K562 (cell line): ENCODE measurements at regions not wholly inside any gene's neighbourhood (a gene's known extent, or its start where the extent isn't known, plus 50 kb on each side); places are given as distances from the start of the nearest gene placed in this dataset.

ENCODE experiments used
- ATAC-seq: fragments of 200-7000 bp; cut with Tn5 transposase; 3 replicates; pipeline ENCODE4 v1.9.1; 2020; ENCODE audit warnings: moderate library complexity
- BruUV-seq: library from RNA; stranded (reverse); fragments of 400-500 nt; replicated peaks from 2 replicates; lab custom pipeline; 2021; lab: Mats Ljungman, UMichigan
- CTCF ChIA-PET: fragments of 300-600 bp; formaldehyde crosslinking; extraction: SDS; loops from one replicate; lab custom pipeline; 2021; ENCODE audit warnings: low intra/inter-chr PET ratio; lab: Yijun Ruan, JAX
- POLR2A ChIA-PET: fragments of 300-600, 350-650 bp; sonication (Branson Sonifier 250); formaldehyde crosslinking; extraction: SDS; loops from one replicate; lab custom pipeline; 2021; ENCODE audit warnings: antibody characterized with exemption, inconsistent platforms; lab: Yijun Ruan, JAX
- DNase-seq, 4 experiments: peaks; one replicate each; pipeline versions ENCODE4 v3.0.0 to v3.0.0-alpha.2; 2011 to 2018; ENCODE audit warnings: low spot score in 3 of 4, mixed read lengths in 3 of 4; ENCODE audit errors: extremely low read depth in 1 of 4
- FAIRE-seq: peaks from 2 replicates; lab custom pipeline; 2011; peaks lifted over from hg19 to GRCh38; lab: Jason Lieb, UNC
- H2AFZ ChIP-seq: 2 replicates; pipeline ENCODE4 v1.6.0; 2011; ENCODE audit warnings: low read depth, low read length, control low read depth, inconsistent platforms
- H3K27ac ChIP-seq: fragments of 200-600 bp; 3 replicates; pipeline ENCODE4 v1.8.0; 2011; ENCODE audit warnings: low read depth, mild to moderate bottlenecking, control low read depth, inconsistent platforms, low read length, moderate library complexity, mixed read lengths; ENCODE audit errors: extremely low read depth
- H3K27me3 ChIP-seq, 2 experiments: fragments of 300-600 bp in 1 of 2; 2 replicates in 1 of 2; 3 replicates in 1 of 2; pipeline versions ENCODE4 v1.6.0 to v1.8.0; 2011; ENCODE audit warnings: inconsistent platforms in 2 of 2, low read length in 2 of 2, mild to moderate bottlenecking in 1 of 2, mixed read lengths in 1 of 2, moderate library complexity in 1 of 2; ENCODE audit not compliant: control insufficient read depth in 2 of 2, insufficient read depth in 2 of 2
- H3K36me3 ChIP-seq: fragments of 300-600 bp; 3 replicates; pipeline ENCODE4 v1.8.0; 2011; ENCODE audit warnings: mild to moderate bottlenecking, low read length, inconsistent platforms; ENCODE audit not compliant: control insufficient read depth, insufficient read depth
- H3K4me1 ChIP-seq, 2 experiments: fragments of 200-600 bp in 1 of 2; replicated peaks in 1 of 2; 2 replicates in 1 of 2; 3 replicates in 1 of 2; pipeline versions ENCODE4 v1.5.1 to v1.8.0; 2011; ENCODE audit warnings: inconsistent platforms in 2 of 2, low read length in 2 of 2, mild to moderate bottlenecking in 1 of 2, mixed read lengths in 1 of 2, moderate library complexity in 1 of 2; ENCODE audit not compliant: control insufficient read depth in 2 of 2, insufficient read depth in 2 of 2
- H3K4me2 ChIP-seq: 2 replicates; pipeline ENCODE4 v1.6.1; 2011; ENCODE audit warnings: low read length, control low read depth, inconsistent platforms, mixed read lengths; ENCODE audit not compliant: insufficient read depth
- H3K4me3 ChIP-seq: fragments of 200-600 bp; sonication (generic), shearing (Covaris generic); 2 replicates; pipeline ENCODE4 v1.5.1; 2016; ENCODE audit warnings: control low read depth, inconsistent platforms
- H3K79me2 ChIP-seq: fragments of 200-600 bp; 3 replicates; pipeline ENCODE4 v1.8.0; 2011; ENCODE audit warnings: low read length, inconsistent platforms; ENCODE audit not compliant: control insufficient read depth, insufficient read depth
- H3K9ac ChIP-seq, 2 experiments: 2 replicates each; pipeline versions ENCODE4 v1.6.0 to v1.6.1; 2011; ENCODE audit warnings: low read depth in 2 of 2, low read length in 2 of 2, control low read depth in 1 of 2, inconsistent platforms in 1 of 2, mild to moderate bottlenecking in 1 of 2, mixed read lengths in 1 of 2; ENCODE audit not compliant: insufficient read depth in 1 of 2
- H3K9me1 ChIP-seq: one replicate; pipeline ENCODE4 v1.6.0; 2011; ENCODE audit warnings: inconsistent platforms, mild to moderate bottlenecking, low read length, moderate library complexity; ENCODE audit not compliant: control insufficient read depth, insufficient read depth
- H3K9me3 ChIP-seq: replicated peaks from 2 replicates; pipeline ENCODE4 v1.5.1; 2011; ENCODE audit warnings: low read depth, low read length, inconsistent platforms; ENCODE audit not compliant: control insufficient read depth, insufficient read depth
- H4K20me1 ChIP-seq: replicated peaks from 2 replicates; pipeline ENCODE4 v1.6.1; 2011; ENCODE audit warnings: low read length, inconsistent platforms, mixed read lengths; ENCODE audit not compliant: control insufficient read depth, insufficient read depth
- DNMT1 ChIP-seq: fragments of 450-650 bp; IDR thresholded peaks from 2 replicates; pipeline ENCODE4 v1.6.1; 2016; ENCODE audit warnings: antibody characterized with exemption, mild to moderate bottlenecking
- FOXK1 ChIP-seq: sonication (generic); formaldehyde crosslinking; IDR thresholded peaks from 2 replicates; pipeline ENCODE4 v1.8.0; 2022; ENCODE audit warnings: missing genetic modification reagents, mild to moderate bottlenecking, borderline replicate concordance
- ILK ChIP-seq: fragments of 450-650 bp; IDR thresholded peaks from 2 replicates; pipeline ENCODE4 v1.6.1; 2016; ENCODE audit warnings: missing genetic modification characterization, low read depth, mild to moderate bottlenecking, missing compliant biosample characterization, moderate library complexity, borderline replicate concordance
- NONO ChIP-seq, 2 experiments: fragments of 200-400 bp in 1 of 2; fragments of 450-650 bp in 1 of 2; formaldehyde crosslinking in 1 of 2; IDR thresholded peaks; 2 replicates each; pipeline ENCODE4 v1.6.1; 2017; ENCODE audit warnings: low read depth in 2 of 2, mild to moderate bottlenecking in 2 of 2, moderate library complexity in 2 of 2, low read length in 1 of 2
- NR4A1 ChIP-seq, 2 experiments: fragments of 250-450 bp in 1 of 2; fragments of 450-650 bp in 1 of 2; sonication (Bioruptor Pico) in 1 of 2; IDR thresholded peaks; 2 replicates each; pipeline versions ENCODE4 v1.4.0 to v1.6.1; 2016 to 2020; ENCODE audit warnings: mild to moderate bottlenecking in 2 of 2, missing compliant biosample characterization in 1 of 2, missing genetic modification characterization in 1 of 2, moderate library complexity in 1 of 2
- RBM22 ChIP-seq: fragments of 200-400 bp; formaldehyde crosslinking; IDR thresholded peaks from 2 replicates; pipeline ENCODE4 v1.6.1; 2018; ENCODE audit warnings: low read length, low read depth; ENCODE audit not compliant: poor library complexity, severe bottlenecking
- SLC30A9 ChIP-seq: fragments of 250-450 bp; sonication (Bioruptor Pico); IDR thresholded peaks from 2 replicates; pipeline ENCODE4 v1.8.0; 2022; ENCODE audit warnings: mild to moderate bottlenecking, moderate library complexity
- XRCC4 ChIP-seq: IDR thresholded peaks from one replicate; pipeline ENCODE4 v1.6.1; 2011; ENCODE audit not compliant: insufficient read depth, insufficient read length; ENCODE audit errors: extremely low read depth
- ZBTB8A ChIP-seq: fragments of 450-650 bp; IDR thresholded peaks from 2 replicates; pipeline ENCODE4 v1.6.1; 2018; ENCODE audit warnings: mild to moderate bottlenecking, moderate library complexity; ENCODE audit not compliant: partially characterized antibody
- ZFPM2 ChIP-seq: fragments of 250-450 bp; sonication (Bioruptor Pico); IDR thresholded peaks from 2 replicates; pipeline ENCODE4 v1.5.1; 2022; ENCODE audit warnings: mild to moderate bottlenecking
- ZNF224 ChIP-seq: sonication (generic); formaldehyde crosslinking; IDR thresholded peaks from 2 replicates; pipeline ENCODE4 v1.8.0; 2022; ENCODE audit warnings: mild to moderate bottlenecking, missing genetic modification reagents
- WGBS: fragments of 100-300 bp; shearing (Covaris generic); methylation state at CpG from one replicate; pipeline ENCODE4 v1.1.6; 2016; ENCODE audit warnings: low coverage, mixed read lengths; ENCODE audit not compliant: insufficient coverage; ENCODE audit errors: missing lambda C conversion rate; 5-methylcytosine and 5-hydroxymethylcytosine counted together
- in situ Hi-C: fragments of 300-500 bp; cut with MboI; formaldehyde crosslinking; loops from 4 replicates; pipeline ENCODE4 v1.15.0; 2018; ENCODE audit warnings: inconsistent platforms, mixed read lengths
- intact Hi-C: fragments of 100-400 bp; cut with micrococcal nuclease; formaldehyde crosslinking; loops from 2 replicates; pipeline ENCODE4 v1.14.2; 2022
- TF ChIP-seq, protein P1 (sequence below), 3 experiments: fragments of 200-800 bp in 1 of 3; fragments of 250-450 bp in 1 of 3; fragments of 450-650 bp in 1 of 3; sonication (Bioruptor Pico) in 1 of 3; sonication (Bioruptor generic) in 1 of 3; formaldehyde crosslinking in 1 of 3; IDR thresholded peaks; 2 replicates each; pipeline versions ENCODE4 v1.6.1 to v1.8.0; 2016 to 2022; ENCODE audit warnings: mild to moderate bottlenecking in 2 of 3, missing genetic modification characterization in 2 of 3, missing compliant biosample characterization in 1 of 3, moderate library complexity in 1 of 3
- TF ChIP-seq, protein P2 (sequence below): fragments of 450-650 bp; formaldehyde crosslinking; IDR thresholded peaks from 2 replicates; pipeline ENCODE4 v1.4.0; 2022; ENCODE audit warnings: mild to moderate bottlenecking, moderate library complexity
- TF ChIP-seq, protein P3 (sequence below): fragments of 450-650 bp; IDR thresholded peaks from 2 replicates; pipeline ENCODE4 v1.6.1; 2017; ENCODE audit warnings: antibody characterized with exemption
- TF ChIP-seq, protein P4 (sequence below): sonication (generic); formaldehyde crosslinking; IDR thresholded peaks from 2 replicates; pipeline ENCODE4 v1.8.0; 2022; ENCODE audit warnings: mild to moderate bottlenecking, low read depth, missing genetic modification reagents

DNA sequence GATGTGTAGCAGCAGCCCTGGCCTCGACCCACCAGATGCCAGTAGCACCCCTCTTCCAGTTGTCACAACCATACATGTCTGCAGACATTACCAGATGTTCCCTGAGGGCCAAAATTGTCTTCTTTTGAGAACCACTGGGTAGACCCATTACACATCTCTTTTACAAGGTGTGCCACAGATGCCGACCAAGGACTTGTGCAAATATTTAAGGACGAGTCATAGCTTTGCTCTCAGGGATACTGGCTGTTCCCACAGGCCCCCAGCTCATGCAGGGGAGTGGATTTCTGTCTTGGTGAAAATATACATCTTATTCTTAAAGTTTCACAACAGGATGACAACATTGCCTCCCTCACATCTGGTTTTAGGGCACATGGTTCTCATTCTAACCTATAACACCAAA, 59.4 kb upstream of the ZBTB18 start:
- intact Hi-C loops (no loop called here), in situ Hi-C loops (no loop called here)
- ChIA-PET CTCF (no interaction called here), POLR2A (no interaction called here)
- no peaks in the 10 kb centered on the region for H3K36me3 ChIP-seq
- H3K4me3 ChIP-seq, result no peak overlapping the region
- no peak overlapping the region for H2AFZ ChIP-seq
- DNase-seq (no peak), FAIRE-seq (no peak), ATAC-seq (no peak)
- no peaks in the 10 kb centered on the region for H4K20me1 ChIP-seq
- H3K9ac ChIP-seq, result no peak overlapping the region
- no peaks in the 10 kb centered on the region for H3K9me1 ChIP-seq
- peaks cover 0 to 17% of the 10 kb centered on the region in 2 experiments; a peak in 1 of 5 replicates for H3K27me3 ChIP-seq
- no peak overlapping the region for H3K4me2 ChIP-seq
- WGBS, result 2% methylated on average over 3 of the region's 3 CpGs
- H3K9me3 ChIP-seq, result no peaks in the 10 kb centered on the region; the same call in 1 of the 2 replicates
- no peak overlapping the region for H3K27ac ChIP-seq
- no peaks in the 10 kb centered on the region for H3K79me2 ChIP-seq
- H3K4me1 ChIP-seq, result no peaks in the 10 kb centered on the region
- no TSS peak for BruUV-seq
- no peak for TF ChIP-seq NONO (IDR thresholded peaks at IDR 0.05; ENCODE audit: low read depth in 2 of 2, low read length in 1 of 2)
- TF ChIP-seq ZNF224 (CRISPR knock-in tag), result no peak
- no peak for TF ChIP-seq FOXK1 (CRISPR knock-in tag)
- TF ChIP-seq NR4A1 (CRISPR knock-in tag; IDR thresholded peaks at IDR 0.05), result no peak
- no peak for TF ChIP-seq NR4A1 (tag; IDR thresholded peaks at IDR 0.05)
- TF ChIP-seq, protein P1, sequence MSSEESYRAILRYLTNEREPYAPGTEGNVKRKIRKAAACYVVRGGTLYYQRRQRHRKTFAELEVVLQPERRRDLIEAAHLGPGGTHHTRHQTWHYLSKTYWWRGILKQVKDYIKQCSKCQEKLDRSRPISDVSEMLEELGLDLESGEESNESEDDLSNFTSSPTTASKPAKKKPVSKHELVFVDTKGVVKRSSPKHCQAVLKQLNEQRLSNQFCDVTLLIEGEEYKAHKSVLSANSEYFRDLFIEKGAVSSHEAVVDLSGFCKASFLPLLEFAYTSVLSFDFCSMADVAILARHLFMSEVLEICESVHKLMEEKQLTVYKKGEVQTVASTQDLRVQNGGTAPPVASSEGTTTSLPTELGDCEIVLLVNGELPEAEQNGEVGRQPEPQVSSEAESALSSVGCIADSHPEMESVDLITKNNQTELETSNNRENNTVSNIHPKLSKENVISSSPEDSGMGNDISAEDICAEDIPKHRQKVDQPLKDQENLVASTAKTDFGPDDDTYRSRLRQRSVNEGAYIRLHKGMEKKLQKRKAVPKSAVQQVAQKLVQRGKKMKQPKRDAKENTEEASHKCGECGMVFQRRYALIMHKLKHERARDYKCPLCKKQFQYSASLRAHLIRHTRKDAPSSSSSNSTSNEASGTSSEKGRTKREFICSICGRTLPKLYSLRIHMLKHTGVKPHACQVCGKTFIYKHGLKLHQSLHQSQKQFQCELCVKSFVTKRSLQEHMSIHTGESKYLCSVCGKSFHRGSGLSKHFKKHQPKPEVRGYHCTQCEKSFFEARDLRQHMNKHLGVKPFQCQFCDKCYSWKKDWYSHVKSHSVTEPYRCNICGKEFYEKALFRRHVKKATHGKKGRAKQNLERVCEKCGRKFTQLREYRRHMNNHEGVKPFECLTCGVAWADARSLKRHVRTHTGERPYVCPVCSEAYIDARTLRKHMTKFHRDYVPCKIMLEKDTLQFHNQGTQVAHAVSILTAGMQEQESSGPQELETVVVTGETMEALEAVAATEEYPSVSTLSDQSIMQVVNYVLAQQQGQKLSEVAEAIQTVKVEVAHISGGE (CRISPR knock-in tag; IDR thresholded peaks at IDR 0.05), result no peak
- no peak for TF ChIP-seq SLC30A9 (CRISPR knock-in tag)
- no peak for TF ChIP-seq RBM22
- no peak for TF ChIP-seq ILK
- no peak for TF ChIP-seq DNMT1
- TF ChIP-seq XRCC4, result no peak
- TF ChIP-seq ZBTB8A, result no peak
- TF ChIP-seq, protein P2, sequence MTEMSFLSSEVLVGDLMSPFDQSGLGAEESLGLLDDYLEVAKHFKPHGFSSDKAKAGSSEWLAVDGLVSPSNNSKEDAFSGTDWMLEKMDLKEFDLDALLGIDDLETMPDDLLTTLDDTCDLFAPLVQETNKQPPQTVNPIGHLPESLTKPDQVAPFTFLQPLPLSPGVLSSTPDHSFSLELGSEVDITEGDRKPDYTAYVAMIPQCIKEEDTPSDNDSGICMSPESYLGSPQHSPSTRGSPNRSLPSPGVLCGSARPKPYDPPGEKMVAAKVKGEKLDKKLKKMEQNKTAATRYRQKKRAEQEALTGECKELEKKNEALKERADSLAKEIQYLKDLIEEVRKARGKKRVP (CRISPR knock-in tag), result no peak
- TF ChIP-seq, protein P3, sequence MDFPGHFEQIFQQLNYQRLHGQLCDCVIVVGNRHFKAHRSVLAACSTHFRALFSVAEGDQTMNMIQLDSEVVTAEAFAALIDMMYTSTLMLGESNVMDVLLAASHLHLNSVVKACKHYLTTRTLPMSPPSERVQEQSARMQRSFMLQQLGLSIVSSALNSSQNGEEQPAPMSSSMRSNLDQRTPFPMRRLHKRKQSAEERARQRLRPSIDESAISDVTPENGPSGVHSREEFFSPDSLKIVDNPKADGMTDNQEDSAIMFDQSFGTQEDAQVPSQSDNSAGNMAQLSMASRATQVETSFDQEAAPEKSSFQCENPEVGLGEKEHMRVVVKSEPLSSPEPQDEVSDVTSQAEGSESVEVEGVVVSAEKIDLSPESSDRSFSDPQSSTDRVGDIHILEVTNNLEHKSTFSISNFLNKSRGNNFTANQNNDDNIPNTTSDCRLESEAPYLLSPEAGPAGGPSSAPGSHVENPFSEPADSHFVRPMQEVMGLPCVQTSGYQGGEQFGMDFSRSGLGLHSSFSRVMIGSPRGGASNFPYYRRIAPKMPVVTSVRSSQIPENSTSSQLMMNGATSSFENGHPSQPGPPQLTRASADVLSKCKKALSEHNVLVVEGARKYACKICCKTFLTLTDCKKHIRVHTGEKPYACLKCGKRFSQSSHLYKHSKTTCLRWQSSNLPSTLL, result no peak
- no peak for TF ChIP-seq ZFPM2 (CRISPR knock-in tag)
- TF ChIP-seq, protein P4, sequence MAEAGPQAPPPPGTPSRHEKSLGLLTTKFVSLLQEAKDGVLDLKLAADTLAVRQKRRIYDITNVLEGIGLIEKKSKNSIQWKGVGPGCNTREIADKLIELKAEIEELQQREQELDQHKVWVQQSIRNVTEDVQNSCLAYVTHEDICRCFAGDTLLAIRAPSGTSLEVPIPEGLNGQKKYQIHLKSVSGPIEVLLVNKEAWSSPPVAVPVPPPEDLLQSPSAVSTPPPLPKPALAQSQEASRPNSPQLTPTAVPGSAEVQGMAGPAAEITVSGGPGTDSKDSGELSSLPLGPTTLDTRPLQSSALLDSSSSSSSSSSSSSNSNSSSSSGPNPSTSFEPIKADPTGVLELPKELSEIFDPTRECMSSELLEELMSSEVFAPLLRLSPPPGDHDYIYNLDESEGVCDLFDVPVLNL (CRISPR knock-in tag), result no peak
